ENCODE measurements at regions not wholly inside any gene's neighbourhood (a gene's known extent, or its start where the extent isn't known, plus 50 kb on each side); places are given as distances from the start of the nearest gene placed in this dataset.

GRCh38 chr13:22018836-22019210 lies 347.9 kb downstream of the FGF9 start:
- TF ChIP-seq CTCF (conservative IDR thresholded peaks at IDR 0.05; ENCODE audit: low read length), result no peak
- TF ChIP-seq EZH2phosphoT487 (IDR thresholded peaks at IDR 0.05; ENCODE audit: borderline replicate concordance), result no peak
